ENCODE measurements at regions not wholly inside any gene's neighbourhood (a gene's known extent, or its start where the extent isn't known, plus 50 kb on each side); places are given as distances from the start of the nearest gene placed in this dataset.
"Not testable (repeated sequence)": the region's sequence is repeated elsewhere in the genome, so short reads cannot be mapped to it uniquely, and the experiment has no call there.

- H3K4me1 Mint-ChIP-seq (ENCODE audit: low read depth) = no peaks in the 10 kb centered on the region
- no peak for DNase-seq (ENCODE audit: low spot score)
- no peak overlapping the region for H3K27ac Mint-ChIP-seq
- intact Hi-C loops (cut with micrococcal nuclease) = no loop called here
- H3K27me3 Mint-ChIP-seq (ENCODE audit: low read depth) = no peaks in the 10 kb centered on the region
- no peaks in the 10 kb centered on the region for H3K36me3 Mint-ChIP-seq (ENCODE audit: low read depth)
- no peak overlapping the region for H3K4me3 Mint-ChIP-seq (ENCODE audit: low read depth)
- H3K9me3 Mint-ChIP-seq = no peaks in the 10 kb centered on the region
These were observed 80.6 kb upstream of the GSC start for GRCh38 chr14:94850309-94851211.

- Mint-ChIP-seq H3K4me1 (ENCODE audit: low read depth) (no peaks in the 10 kb centered on the region), H3K9me3 (no peaks in the 10 kb centered on the region), H3K27me3 (ENCODE audit: low read depth) (no peaks in the 10 kb centered on the region), H3K4me3 (ENCODE audit: low read depth) (no peak overlapping the region), H3K36me3 (ENCODE audit: low read depth) (no peaks in the 10 kb centered on the region), H3K27ac (no peak overlapping the region)
- intact Hi-C loops (cut with micrococcal nuclease) = no loop called here
- no peak for DNase-seq (ENCODE audit: low spot score)
These were observed 74.8 kb upstream of the GSC start for GRCh38 chr14:94844593-94845152.

GRCh38 chr14:94840467-94840866 is 70.6 kb upstream of the GSC start:
- no peaks in the 10 kb centered on the region for H3K4me1 Mint-ChIP-seq (ENCODE audit: low read depth)
- no peaks in the 10 kb centered on the region for H3K27me3 Mint-ChIP-seq (ENCODE audit: low read depth)
- intact Hi-C loops (cut with micrococcal nuclease) = no loop called here
- H3K36me3 Mint-ChIP-seq (ENCODE audit: low read depth) = no peaks in the 10 kb centered on the region
- no peak overlapping the region for H3K27ac Mint-ChIP-seq
- no peaks in the 10 kb centered on the region for H3K9me3 Mint-ChIP-seq
- no peak overlapping the region for H3K4me3 Mint-ChIP-seq (ENCODE audit: low read depth)
- no peak for DNase-seq (ENCODE audit: low spot score)

- no peaks in the 10 kb centered on the region for H3K36me3 Mint-ChIP-seq (ENCODE audit: low read depth)
- no peak overlapping the region for H3K4me3 Mint-ChIP-seq (ENCODE audit: low read depth)
- DNase-seq (ENCODE audit: low spot score) = no peak
- H3K27ac Mint-ChIP-seq = no peak overlapping the region
- no peaks in the 10 kb centered on the region for H3K27me3 Mint-ChIP-seq (ENCODE audit: low read depth)
- no peaks in the 10 kb centered on the region for H3K9me3 Mint-ChIP-seq
- no peaks in the 10 kb centered on the region for H3K4me1 Mint-ChIP-seq (ENCODE audit: low read depth)
- intact Hi-C loops (cut with micrococcal nuclease) = no loop called here
These were observed 69.4 kb upstream of the GSC start for GRCh38 chr14:94839348-94839747.

- H3K4me1 Mint-ChIP-seq (ENCODE audit: low read depth) = no peaks in the 10 kb centered on the region
- no peak for DNase-seq (ENCODE audit: low spot score)
- intact Hi-C loops (cut with micrococcal nuclease) = no loop called here
- no peaks in the 10 kb centered on the region for H3K9me3 Mint-ChIP-seq
- no peaks in the 10 kb centered on the region for H3K36me3 Mint-ChIP-seq (ENCODE audit: low read depth)
- H3K4me3 Mint-ChIP-seq (ENCODE audit: low read depth) = no peak overlapping the region
- H3K27ac Mint-ChIP-seq = no peak overlapping the region
- no peaks in the 10 kb centered on the region for H3K27me3 Mint-ChIP-seq (ENCODE audit: low read depth)
These were observed 66.9 kb upstream of the GSC start for GRCh38 chr14:94836849-94837248.

GRCh38 chr14:94833633-94834032 is 63.7 kb upstream of the GSC start:
- DNase-seq (ENCODE audit: low spot score) = no peak
- Mint-ChIP-seq H3K9me3 (no peaks in the 10 kb centered on the region), H3K4me1 (ENCODE audit: low read depth) (no peaks in the 10 kb centered on the region), H3K27me3 (ENCODE audit: low read depth) (no peaks in the 10 kb centered on the region), H3K27ac (no peak overlapping the region), H3K36me3 (ENCODE audit: low read depth) (no peaks in the 10 kb centered on the region), H3K4me3 (ENCODE audit: low read depth) (no peak overlapping the region)
- intact Hi-C loops (cut with micrococcal nuclease) = no loop called here

- Mint-ChIP-seq H3K9me3 (no peaks in the 10 kb centered on the region), H3K27ac (no peak overlapping the region), H3K4me1 (ENCODE audit: low read depth) (no peaks in the 10 kb centered on the region), H3K36me3 (ENCODE audit: low read depth) (no peaks in the 10 kb centered on the region), H3K4me3 (ENCODE audit: low read depth) (no peak overlapping the region), H3K27me3 (ENCODE audit: low read depth) (no peaks in the 10 kb centered on the region)
- no peak for DNase-seq (ENCODE audit: low spot score)
- intact Hi-C loops (cut with micrococcal nuclease) = no loop called here
These were observed 61.2 kb upstream of the GSC start for GRCh38 chr14:94831085-94831484.

GRCh38 chr14:94827711-94828447 is 58.0 kb upstream of the GSC start:
- Mint-ChIP-seq H3K27ac (no peak overlapping the region), H3K36me3 (ENCODE audit: low read depth) (no peaks in the 10 kb centered on the region), H3K9me3 (no peaks in the 10 kb centered on the region), H3K4me1 (ENCODE audit: low read depth) (no peaks in the 10 kb centered on the region), H3K4me3 (ENCODE audit: low read depth) (no peak overlapping the region), H3K27me3 (ENCODE audit: low read depth) (no peaks in the 10 kb centered on the region)
- intact Hi-C loops (cut with micrococcal nuclease) = no loop called here
- DNase-seq (ENCODE audit: low spot score) = no peak

GRCh38 chr14:94826774-94827173 is 56.9 kb upstream of the GSC start:
- H3K27ac Mint-ChIP-seq = no peak overlapping the region
- no peaks in the 10 kb centered on the region for H3K36me3 Mint-ChIP-seq (ENCODE audit: low read depth)
- H3K4me3 Mint-ChIP-seq (ENCODE audit: low read depth) = no peak overlapping the region
- intact Hi-C loops (cut with micrococcal nuclease) = no loop called here
- DNase-seq (ENCODE audit: low spot score) = no peak
- no peaks in the 10 kb centered on the region for H3K4me1 Mint-ChIP-seq (ENCODE audit: low read depth)
- H3K9me3 Mint-ChIP-seq = no peaks in the 10 kb centered on the region
- H3K27me3 Mint-ChIP-seq (ENCODE audit: low read depth) = no peaks in the 10 kb centered on the region

GRCh38 chr14:94823556-94824341 is 53.8 kb upstream of the GSC start:
- no peaks in the 10 kb centered on the region for H3K4me1 Mint-ChIP-seq (ENCODE audit: low read depth)
- H3K27ac Mint-ChIP-seq = no peak overlapping the region
- H3K27me3 Mint-ChIP-seq (ENCODE audit: low read depth) = no peaks in the 10 kb centered on the region
- no peaks in the 10 kb centered on the region for H3K36me3 Mint-ChIP-seq (ENCODE audit: low read depth)
- no peak for DNase-seq (ENCODE audit: low spot score)
- H3K4me3 Mint-ChIP-seq (ENCODE audit: low read depth) = no peak overlapping the region
- intact Hi-C loops (cut with micrococcal nuclease) = no loop called here
- no peaks in the 10 kb centered on the region for H3K9me3 Mint-ChIP-seq

GRCh38 chr14:94821705-94822104 is 51.8 kb upstream of the GSC start:
- DNase-seq (ENCODE audit: low spot score) = no peak
- H3K27me3 Mint-ChIP-seq (ENCODE audit: low read depth) = no peaks in the 10 kb centered on the region

GRCh38 chr14:94820932-94821331 is 51.0 kb upstream of the GSC start:
- H3K9me3 Mint-ChIP-seq; H3K4me1 Mint-ChIP-seq (ENCODE audit: low read depth); intact Hi-C loops (cut with micrococcal nuclease); H3K36me3 Mint-ChIP-seq (ENCODE audit: low read depth); H3K27me3 Mint-ChIP-seq (ENCODE audit: low read depth); H3K4me3 Mint-ChIP-seq (ENCODE audit: low read depth); DNase-seq (ENCODE audit: low spot score); H3K27ac Mint-ChIP-seq: not testable (repeated sequence)

More at GRCh38 chr14:94821705-94822104, 51.8 kb upstream of the GSC start:
- Mint-ChIP-seq H3K27ac (no peak overlapping the region), H3K4me3 (ENCODE audit: low read depth) (no peak overlapping the region), H3K36me3 (ENCODE audit: low read depth) (no peaks in the 10 kb centered on the region), H3K9me3 (no peaks in the 10 kb centered on the region), H3K4me1 (ENCODE audit: low read depth) (no peaks in the 10 kb centered on the region)
- intact Hi-C loops (cut with micrococcal nuclease) = no loop called here
